ENCODE measurements at regions not wholly inside any gene's neighbourhood (a gene's known extent, or its start where the extent isn't known, plus 50 kb on each side); places are given as distances from the start of the nearest gene placed in this dataset.

DNA sequence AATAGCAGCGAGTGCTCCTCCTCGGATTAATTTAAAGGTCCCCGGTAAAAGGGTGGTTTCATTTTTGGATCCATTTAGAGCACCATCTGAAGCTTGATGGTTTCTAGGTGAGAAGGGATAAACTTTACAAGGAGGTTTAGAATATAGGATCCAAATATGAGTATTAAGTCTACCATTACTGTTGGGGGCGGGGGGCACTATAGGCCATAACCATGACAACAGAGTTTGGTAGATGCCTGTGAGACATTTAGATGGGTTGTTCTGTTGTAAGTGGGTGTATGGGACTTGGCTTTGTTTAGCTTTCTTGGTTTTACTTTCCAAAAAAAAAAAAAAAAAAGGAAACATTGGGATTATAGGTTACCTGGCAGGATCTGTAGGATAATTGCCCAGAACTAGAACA is 92.7 kb downstream of the TENT5D start:
- H3K27ac ChIP-seq (ENCODE audit: extremely low read depth, low read depth, low read length), result no peak overlapping the region

More for the DNA sequence above, 92.7 kb downstream of the TENT5D start:
- Histone ChIP-seq H3K4me3 (ENCODE audit: low read depth, low read length) (no peak overlapping the region), H3K4me1 (ENCODE audit: control insufficient read depth, insufficient read depth, low read length) (no peaks in the 10 kb centered on the region), H3K9me3 (ENCODE audit: control insufficient read depth, insufficient read depth, low read depth, low read length) (no peaks in the 10 kb centered on the region), H3K36me3 (ENCODE audit: control insufficient read depth in 2 of 2, insufficient read depth in 1 of 2, low read length in 2 of 2) (no peaks in the 10 kb centered on the region)
- ChIA-PET CTCF (no interaction called here), POLR2A (no interaction called here)
- TF ChIP-seq ZNF2 (tag by site-specific recombination; IDR thresholded peaks at IDR 0.05) (no peak), GLI2 (tag by site-specific recombination; IDR thresholded peaks at IDR 0.05; ENCODE audit: borderline replicate concordance, low read depth) (no peak), MZF1 (tag by site-specific recombination; IDR thresholded peaks at IDR 0.05; ENCODE audit: borderline replicate concordance) (no peak), ZXDB (tag by site-specific recombination; IDR thresholded peaks at IDR 0.05) (no peak), ZNF596 (tag by site-specific recombination; IDR thresholded peaks at IDR 0.05) (no peak), ZNF335 (tag by site-specific recombination; conservative IDR thresholded peaks at IDR 0.05) (no peak), HOXD13 (CRISPR knock-in tag; IDR thresholded peaks at IDR 0.05; ENCODE audit: borderline replicate concordance) (no peak), ZNF404 (tag by site-specific recombination; IDR thresholded peaks at IDR 0.05) (no peak), ZNF677 (tag by site-specific recombination; IDR thresholded peaks at IDR 0.05) (no peak), ZNF157 (tag by site-specific recombination; IDR thresholded peaks at IDR 0.05) (no peak), PATZ1 (tag by site-specific recombination; IDR thresholded peaks at IDR 0.05) (no peak), ZNF449 (tag by site-specific recombination; IDR thresholded peaks at IDR 0.05) (no peak), HOXA7 (CRISPR knock-in tag; IDR thresholded peaks at IDR 0.05; ENCODE audit: borderline replicate concordance) (no peak)
- TF ChIP-seq, protein P1, sequence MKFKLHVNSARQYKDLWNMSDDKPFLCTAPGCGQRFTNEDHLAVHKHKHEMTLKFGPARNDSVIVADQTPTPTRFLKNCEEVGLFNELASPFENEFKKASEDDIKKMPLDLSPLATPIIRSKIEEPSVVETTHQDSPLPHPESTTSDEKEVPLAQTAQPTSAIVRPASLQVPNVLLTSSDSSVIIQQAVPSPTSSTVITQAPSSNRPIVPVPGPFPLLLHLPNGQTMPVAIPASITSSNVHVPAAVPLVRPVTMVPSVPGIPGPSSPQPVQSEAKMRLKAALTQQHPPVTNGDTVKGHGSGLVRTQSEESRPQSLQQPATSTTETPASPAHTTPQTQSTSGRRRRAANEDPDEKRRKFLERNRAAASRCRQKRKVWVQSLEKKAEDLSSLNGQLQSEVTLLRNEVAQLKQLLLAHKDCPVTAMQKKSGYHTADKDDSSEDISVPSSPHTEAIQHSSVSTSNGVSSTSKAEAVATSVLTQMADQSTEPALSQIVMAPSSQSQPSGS (tag by site-specific recombination; IDR thresholded peaks at IDR 0.05; ENCODE audit: low read depth), result no peak
- TF ChIP-seq, protein P2, sequence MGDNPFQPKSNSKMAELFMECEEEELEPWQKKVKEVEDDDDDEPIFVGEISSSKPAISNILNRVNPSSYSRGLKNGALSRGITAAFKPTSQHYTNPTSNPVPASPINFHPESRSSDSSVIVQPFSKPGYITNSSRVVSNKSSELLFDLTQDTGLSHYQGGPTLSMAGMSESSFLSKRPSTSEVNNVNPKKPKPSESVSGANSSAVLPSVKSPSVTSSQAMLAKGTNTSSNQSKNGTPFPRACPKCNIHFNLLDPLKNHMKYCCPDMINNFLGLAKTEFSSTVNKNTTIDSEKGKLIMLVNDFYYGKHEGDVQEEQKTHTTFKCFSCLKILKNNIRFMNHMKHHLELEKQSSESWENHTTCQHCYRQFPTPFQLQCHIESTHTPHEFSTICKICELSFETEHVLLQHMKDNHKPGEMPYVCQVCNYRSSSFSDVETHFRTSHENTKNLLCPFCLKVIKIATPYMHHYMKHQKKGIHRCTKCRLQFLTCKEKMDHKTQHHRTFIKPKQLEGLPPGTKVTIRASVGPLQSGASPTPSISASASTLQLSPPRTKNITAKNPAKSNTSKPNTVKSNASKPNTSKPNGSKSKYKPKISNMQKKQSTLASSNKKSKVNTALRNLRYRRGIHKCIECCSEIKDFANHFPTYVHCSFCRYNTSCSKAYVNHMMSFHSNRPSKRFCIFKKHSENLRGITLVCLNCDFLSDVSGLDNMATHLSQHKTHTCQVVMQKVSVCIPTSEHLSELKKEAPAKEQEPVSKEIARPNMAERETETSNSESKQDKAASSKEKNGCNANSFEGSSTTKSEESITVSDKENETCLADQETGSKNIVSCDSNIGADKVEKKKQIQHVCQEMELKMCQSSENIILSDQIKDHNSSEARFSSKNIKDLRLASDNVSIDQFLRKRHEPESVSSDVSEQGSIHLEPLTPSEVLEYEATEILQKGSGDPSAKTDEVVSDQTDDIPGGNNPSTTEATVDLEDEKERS (tag by site-specific recombination; IDR thresholded peaks at IDR 0.05), result no peak
- TF ChIP-seq, protein P3, sequence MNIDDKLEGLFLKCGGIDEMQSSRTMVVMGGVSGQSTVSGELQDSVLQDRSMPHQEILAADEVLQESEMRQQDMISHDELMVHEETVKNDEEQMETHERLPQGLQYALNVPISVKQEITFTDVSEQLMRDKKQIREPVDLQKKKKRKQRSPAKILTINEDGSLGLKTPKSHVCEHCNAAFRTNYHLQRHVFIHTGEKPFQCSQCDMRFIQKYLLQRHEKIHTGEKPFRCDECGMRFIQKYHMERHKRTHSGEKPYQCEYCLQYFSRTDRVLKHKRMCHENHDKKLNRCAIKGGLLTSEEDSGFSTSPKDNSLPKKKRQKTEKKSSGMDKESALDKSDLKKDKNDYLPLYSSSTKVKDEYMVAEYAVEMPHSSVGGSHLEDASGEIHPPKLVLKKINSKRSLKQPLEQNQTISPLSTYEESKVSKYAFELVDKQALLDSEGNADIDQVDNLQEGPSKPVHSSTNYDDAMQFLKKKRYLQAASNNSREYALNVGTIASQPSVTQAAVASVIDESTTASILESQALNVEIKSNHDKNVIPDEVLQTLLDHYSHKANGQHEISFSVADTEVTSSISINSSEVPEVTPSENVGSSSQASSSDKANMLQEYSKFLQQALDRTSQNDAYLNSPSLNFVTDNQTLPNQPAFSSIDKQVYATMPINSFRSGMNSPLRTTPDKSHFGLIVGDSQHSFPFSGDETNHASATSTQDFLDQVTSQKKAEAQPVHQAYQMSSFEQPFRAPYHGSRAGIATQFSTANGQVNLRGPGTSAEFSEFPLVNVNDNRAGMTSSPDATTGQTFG (tag by site-specific recombination; IDR thresholded peaks at IDR 0.05; ENCODE audit: borderline replicate concordance), result no peak
- TF ChIP-seq, protein P4, sequence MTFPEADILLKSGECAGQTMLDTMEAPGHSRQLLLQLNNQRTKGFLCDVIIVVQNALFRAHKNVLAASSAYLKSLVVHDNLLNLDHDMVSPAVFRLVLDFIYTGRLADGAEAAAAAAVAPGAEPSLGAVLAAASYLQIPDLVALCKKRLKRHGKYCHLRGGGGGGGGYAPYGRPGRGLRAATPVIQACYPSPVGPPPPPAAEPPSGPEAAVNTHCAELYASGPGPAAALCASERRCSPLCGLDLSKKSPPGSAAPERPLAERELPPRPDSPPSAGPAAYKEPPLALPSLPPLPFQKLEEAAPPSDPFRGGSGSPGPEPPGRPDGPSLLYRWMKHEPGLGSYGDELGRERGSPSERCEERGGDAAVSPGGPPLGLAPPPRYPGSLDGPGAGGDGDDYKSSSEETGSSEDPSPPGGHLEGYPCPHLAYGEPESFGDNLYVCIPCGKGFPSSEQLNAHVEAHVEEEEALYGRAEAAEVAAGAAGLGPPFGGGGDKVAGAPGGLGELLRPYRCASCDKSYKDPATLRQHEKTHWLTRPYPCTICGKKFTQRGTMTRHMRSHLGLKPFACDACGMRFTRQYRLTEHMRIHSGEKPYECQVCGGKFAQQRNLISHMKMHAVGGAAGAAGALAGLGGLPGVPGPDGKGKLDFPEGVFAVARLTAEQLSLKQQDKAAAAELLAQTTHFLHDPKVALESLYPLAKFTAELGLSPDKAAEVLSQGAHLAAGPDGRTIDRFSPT (tag by site-specific recombination; IDR thresholded peaks at IDR 0.05), result no peak

All from HEK293 (cell line).